ENCODE measurements at regions not wholly inside any gene's neighbourhood (a gene's known extent, or its start where the extent isn't known, plus 50 kb on each side); places are given as distances from the start of the nearest gene placed in this dataset.

DNA sequence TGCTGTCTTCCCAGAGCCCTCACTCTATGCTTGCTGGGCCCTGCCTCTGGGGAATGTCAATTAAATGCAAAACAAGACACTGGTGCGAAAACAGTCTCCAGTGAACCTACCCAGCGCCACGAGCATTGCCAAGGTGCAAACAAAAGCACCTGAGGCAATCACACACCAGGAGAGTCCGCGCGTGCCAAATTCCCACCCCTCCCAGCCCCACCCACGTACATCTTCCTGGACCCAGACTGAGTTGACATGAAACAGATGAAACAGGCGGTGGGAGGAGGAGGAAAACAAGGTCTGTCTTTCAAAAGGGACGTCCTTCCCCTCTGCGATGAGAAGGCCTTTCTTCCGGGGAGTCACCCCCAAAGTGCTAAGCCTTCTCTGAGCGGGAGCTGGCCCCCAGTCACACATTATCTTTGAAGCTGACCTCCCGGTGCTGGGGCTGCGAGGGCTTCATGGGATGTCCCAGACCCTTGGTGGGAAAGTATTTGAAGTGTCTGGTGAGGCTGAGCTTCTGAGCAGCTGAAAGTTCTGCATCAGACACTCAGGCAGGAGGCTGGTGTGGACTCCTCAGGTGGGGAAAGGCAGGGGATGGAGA is 200.4 kb downstream of the AXIN2 start:
- H3K27ac ChIP-seq (ENCODE audit: low read depth in 2 of 2, low read length in 1 of 2) = no peak overlapping the region
- no peaks in the 10 kb centered on the region for H3K9me3 ChIP-seq (ENCODE audit: control insufficient read depth in 2 of 2, insufficient read depth in 1 of 2, low read depth in 1 of 2, low read length in 1 of 2)
- peaks cover 0 to 2% of the 10 kb centered on the region in 2 donors for H3K27me3 ChIP-seq (ENCODE audit: control insufficient read depth in 1 of 2, insufficient read depth in 2 of 2, low read length in 2 of 2)
- no peaks in the 10 kb centered on the region for H3K4me1 ChIP-seq (ENCODE audit: control insufficient read depth in 2 of 2, insufficient read depth in 2 of 2, low read length in 1 of 2)
- 54 to 63% methylated on average over 14 of the region's 14 CpGs for WGBS, 2 donors
- no peak overlapping the region for H3K4me3 ChIP-seq (ENCODE audit: low read depth in 1 of 2, low read length in 2 of 2)
- no peaks in the 10 kb centered on the region for H3K36me3 ChIP-seq (ENCODE audit: control insufficient read depth in 2 of 2, insufficient read depth in 2 of 2, low read length in 1 of 2)

DNA sequence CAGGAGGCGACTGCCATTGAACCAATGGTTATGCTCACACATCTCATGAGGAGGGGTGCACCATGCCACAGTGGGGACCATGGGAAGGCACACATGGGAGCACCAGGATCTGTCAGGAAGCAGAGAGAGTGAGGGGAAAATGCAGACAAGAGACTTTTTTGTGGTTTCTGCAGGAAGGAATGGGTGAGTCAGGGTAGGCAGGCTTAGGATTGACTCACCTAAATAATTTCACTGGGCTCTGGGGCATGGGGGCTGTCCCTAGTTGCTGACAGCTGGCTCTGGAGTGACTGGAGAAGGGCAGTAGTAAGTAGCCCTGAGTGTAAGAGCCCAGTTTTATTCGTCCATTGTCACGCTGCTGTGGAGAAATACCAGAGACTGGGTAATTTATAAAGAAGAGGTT is 202.4 kb downstream of the AXIN2 start:
- WGBS, 2 donors = 76 to 78% methylated on average over 3 of the region's 3 CpGs
- peaks cover 0 to 2% of the 10 kb centered on the region in 2 donors for H3K27me3 ChIP-seq (ENCODE audit: control insufficient read depth in 1 of 2, insufficient read depth in 2 of 2, low read length in 2 of 2)
- no peak overlapping the region for H3K4me3 ChIP-seq (ENCODE audit: low read depth in 1 of 2, low read length in 2 of 2)
- H3K9me3 ChIP-seq (ENCODE audit: control insufficient read depth in 2 of 2, insufficient read depth in 1 of 2, low read depth in 1 of 2, low read length in 1 of 2) = no peaks in the 10 kb centered on the region
- no peak overlapping the region for H3K27ac ChIP-seq (ENCODE audit: low read depth in 2 of 2, low read length in 1 of 2)
- H3K4me1 ChIP-seq (ENCODE audit: control insufficient read depth in 2 of 2, insufficient read depth in 2 of 2, low read length in 1 of 2) = no peaks in the 10 kb centered on the region
- H3K36me3 ChIP-seq (ENCODE audit: control insufficient read depth in 2 of 2, insufficient read depth in 2 of 2, low read length in 1 of 2) = no peaks in the 10 kb centered on the region

DNA sequence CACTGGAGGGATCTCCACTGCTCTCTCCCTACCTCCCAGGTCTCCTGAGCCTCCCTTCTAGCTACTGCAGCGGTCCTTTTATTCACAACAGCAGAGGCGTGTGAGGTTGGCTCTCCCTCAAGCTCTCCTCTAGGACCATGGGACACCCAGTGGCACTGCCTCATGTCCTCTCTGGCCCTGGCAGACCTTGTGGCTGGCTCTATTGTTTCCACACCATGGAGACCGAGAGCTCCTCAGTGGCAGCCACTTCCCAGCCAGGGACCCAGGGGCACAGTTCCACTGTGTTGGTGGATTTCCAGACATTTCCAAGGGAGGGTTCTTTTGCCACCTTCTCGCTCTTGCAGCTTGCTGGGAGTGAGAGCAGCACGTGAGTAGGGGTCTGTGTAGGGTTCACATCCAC is 204.9 kb downstream of the AXIN2 start:
- Histone ChIP-seq H3K36me3 (ENCODE audit: control insufficient read depth in 2 of 2, insufficient read depth in 2 of 2, low read length in 1 of 2) (no peaks in the 10 kb centered on the region), H3K9me3 (ENCODE audit: control insufficient read depth in 2 of 2, insufficient read depth in 1 of 2, low read depth in 1 of 2, low read length in 1 of 2) (no peaks in the 10 kb centered on the region), H3K4me3 (ENCODE audit: low read depth in 1 of 2, low read length in 2 of 2) (no peak overlapping the region), H3K27me3 (ENCODE audit: control insufficient read depth in 1 of 2, insufficient read depth in 2 of 2, low read length in 2 of 2) (no peaks in the 10 kb centered on the region), H3K4me1 (ENCODE audit: control insufficient read depth in 2 of 2, insufficient read depth in 2 of 2, low read length in 1 of 2) (no peaks in the 10 kb centered on the region), H3K27ac (ENCODE audit: low read depth in 2 of 2, low read length in 1 of 2) (no peak overlapping the region)
- WGBS, 2 donors = 78 to 87% methylated on average over 5 of the region's 5 CpGs

DNA sequence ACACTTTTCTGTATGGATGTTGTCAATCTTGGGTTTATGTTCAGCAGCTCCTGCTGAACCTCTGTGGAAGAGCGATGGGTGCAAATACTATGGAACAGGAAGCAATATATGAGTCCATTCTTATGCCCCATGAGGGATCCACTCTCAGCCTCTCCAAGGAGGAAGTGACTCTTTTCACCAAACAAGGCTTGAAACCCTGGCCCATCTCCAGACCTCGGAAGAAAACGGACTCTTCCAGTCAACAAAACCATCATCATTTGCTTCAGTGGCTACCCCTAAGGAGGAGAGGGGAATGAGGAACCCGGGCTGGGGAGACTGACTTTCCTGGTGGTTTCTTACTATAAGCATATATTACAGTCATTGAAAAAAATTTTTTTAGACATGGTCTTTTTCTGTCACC is 206.2 kb downstream of the AXIN2 start:
- H3K27me3 ChIP-seq (ENCODE audit: control insufficient read depth in 1 of 2, insufficient read depth in 2 of 2, low read length in 2 of 2) = no peaks in the 10 kb centered on the region
- H3K4me1 ChIP-seq (ENCODE audit: control insufficient read depth in 2 of 2, insufficient read depth in 2 of 2, low read length in 1 of 2) = no peaks in the 10 kb centered on the region
- no peak overlapping the region for H3K27ac ChIP-seq (ENCODE audit: low read depth in 2 of 2, low read length in 1 of 2)
- WGBS, 2 donors = 62 to 67% methylated on average over 4 of the region's 4 CpGs
- no peak overlapping the region for H3K4me3 ChIP-seq (ENCODE audit: low read depth in 1 of 2, low read length in 2 of 2)
- H3K36me3 ChIP-seq (ENCODE audit: control insufficient read depth in 2 of 2, insufficient read depth in 2 of 2, low read length in 1 of 2) = no peaks in the 10 kb centered on the region
- no peaks in the 10 kb centered on the region for H3K9me3 ChIP-seq (ENCODE audit: control insufficient read depth in 2 of 2, insufficient read depth in 1 of 2, low read depth in 1 of 2, low read length in 1 of 2)

DNA sequence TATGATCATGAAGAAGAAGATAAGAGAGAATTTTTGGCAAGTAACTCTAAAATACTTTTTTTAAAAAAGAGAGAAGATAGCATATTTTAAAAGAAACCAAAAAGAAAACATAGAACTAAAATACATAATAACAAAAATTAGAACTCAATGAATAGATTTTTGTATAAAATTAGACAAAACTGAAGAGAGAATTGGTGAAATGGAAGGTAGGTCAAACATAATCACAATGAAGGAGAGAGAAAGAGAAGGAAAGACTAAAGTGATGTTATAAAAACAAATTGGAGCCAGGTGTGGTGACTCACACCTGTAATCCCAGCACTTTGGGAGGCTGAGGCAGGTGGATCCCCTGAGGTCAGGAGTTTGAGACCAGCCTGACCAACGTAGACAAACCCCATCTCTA is 211.5 kb downstream of the AXIN2 start:
- 71% methylated on average over 1 of the region's 1 CpG for WGBS, 2 donors
- H3K9me3 ChIP-seq (ENCODE audit: control insufficient read depth in 2 of 2, insufficient read depth in 1 of 2, low read depth in 1 of 2, low read length in 1 of 2) = no peaks in the 10 kb centered on the region
- no peak overlapping the region for H3K27ac ChIP-seq (ENCODE audit: low read depth in 2 of 2, low read length in 1 of 2)
- H3K36me3 ChIP-seq (ENCODE audit: control insufficient read depth in 2 of 2, insufficient read depth in 2 of 2, low read length in 1 of 2) = no peaks in the 10 kb centered on the region
- H3K4me1 ChIP-seq (ENCODE audit: control insufficient read depth in 2 of 2, insufficient read depth in 2 of 2, low read length in 1 of 2) = no peaks in the 10 kb centered on the region
- H3K4me3 ChIP-seq (ENCODE audit: low read depth in 1 of 2, low read length in 2 of 2) = no peak overlapping the region
- H3K27me3 ChIP-seq (ENCODE audit: control insufficient read depth in 1 of 2, insufficient read depth in 2 of 2, low read length in 2 of 2) = peaks cover 0 to 2% of the 10 kb centered on the region in 2 donors

DNA sequence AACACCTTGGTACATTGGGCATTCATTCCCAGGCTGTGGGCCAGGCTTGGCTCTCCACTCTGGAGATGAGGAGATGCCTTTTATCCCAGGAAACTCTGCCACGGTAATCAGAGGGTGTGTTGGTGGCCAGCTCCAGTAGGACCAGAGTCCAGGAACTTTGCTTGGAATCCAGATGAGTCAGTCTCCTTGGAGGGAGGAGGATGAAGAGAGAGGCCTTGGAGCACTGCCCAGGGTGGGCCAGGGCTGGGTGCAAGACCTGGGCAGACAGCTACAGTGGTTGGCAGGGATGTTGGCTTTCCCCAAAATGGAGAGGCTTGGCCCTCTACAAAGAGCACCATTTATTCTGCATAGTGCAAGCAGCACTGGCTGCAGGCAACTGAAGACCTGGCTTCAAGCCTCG is 209.0 kb downstream of the RGS9 start:
- H3K36me3 ChIP-seq (ENCODE audit: control insufficient read depth in 2 of 2, insufficient read depth in 2 of 2, low read length in 1 of 2) = no peaks in the 10 kb centered on the region
- 65 to 79% methylated on average over 2 of the region's 2 CpGs for WGBS, 2 donors
- H3K4me3 ChIP-seq (ENCODE audit: low read depth in 1 of 2, low read length in 2 of 2) = no peak overlapping the region
- H3K9me3 ChIP-seq (ENCODE audit: control insufficient read depth in 2 of 2, insufficient read depth in 1 of 2, low read depth in 1 of 2, low read length in 1 of 2) = no peaks in the 10 kb centered on the region
- H3K4me1 ChIP-seq (ENCODE audit: control insufficient read depth in 2 of 2, insufficient read depth in 2 of 2, low read length in 1 of 2) = no peaks in the 10 kb centered on the region
- peaks cover 0 to 2% of the 10 kb centered on the region in 2 donors for H3K27me3 ChIP-seq (ENCODE audit: control insufficient read depth in 1 of 2, insufficient read depth in 2 of 2, low read length in 2 of 2)
- no peak overlapping the region for H3K27ac ChIP-seq (ENCODE audit: low read depth in 2 of 2, low read length in 1 of 2)

DNA sequence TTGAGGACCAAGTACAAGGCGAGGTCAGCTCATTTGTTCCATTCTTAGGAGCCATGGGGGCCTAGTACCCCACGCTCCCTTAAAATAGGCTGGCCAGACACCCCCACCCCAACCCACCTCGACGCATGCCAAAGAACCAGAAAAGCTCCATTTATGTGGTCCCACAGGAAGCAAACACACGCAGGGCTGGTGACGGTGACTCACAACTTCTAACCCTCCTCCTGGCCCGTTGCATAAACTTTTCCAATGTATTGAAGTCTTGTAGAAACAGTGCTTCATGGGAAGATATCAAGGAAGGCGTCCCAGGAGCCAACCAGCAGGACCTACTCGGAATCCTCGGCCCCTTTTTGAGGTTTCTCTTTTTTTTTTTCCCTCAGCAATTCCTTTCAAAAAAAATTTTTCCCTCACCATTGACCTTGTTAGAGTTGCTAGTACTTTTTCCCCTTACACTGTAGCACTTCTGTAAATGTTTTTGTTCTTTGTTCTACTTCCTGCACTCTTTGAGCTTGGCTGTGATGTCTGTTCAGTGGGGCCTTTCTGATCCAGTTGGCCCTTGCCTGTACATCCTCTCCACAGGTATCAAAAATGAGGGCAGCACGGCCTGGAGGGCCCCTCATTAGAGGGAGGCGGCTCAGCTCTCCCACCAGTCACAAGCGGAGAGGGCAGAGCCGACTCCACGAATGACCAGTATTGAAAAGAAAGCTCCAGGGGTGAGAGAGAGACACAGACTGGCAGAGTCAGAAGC is 208.3 kb downstream of the RGS9 start:
- H3K36me3 ChIP-seq (ENCODE audit: control insufficient read depth in 2 of 2, insufficient read depth in 2 of 2, low read length in 1 of 2) = no peaks in the 10 kb centered on the region
- no peak overlapping the region for H3K27ac ChIP-seq (ENCODE audit: low read depth in 2 of 2, low read length in 1 of 2)
- WGBS, 2 donors = 79 to 82% methylated on average over 15 of the region's 15 CpGs
- peaks cover 0 to 2% of the 10 kb centered on the region in 2 donors for H3K27me3 ChIP-seq (ENCODE audit: control insufficient read depth in 1 of 2, insufficient read depth in 2 of 2, low read length in 2 of 2)
- H3K4me3 ChIP-seq (ENCODE audit: low read depth in 1 of 2, low read length in 2 of 2) = no peak overlapping the region
- H3K4me1 ChIP-seq (ENCODE audit: control insufficient read depth in 2 of 2, insufficient read depth in 2 of 2, low read length in 1 of 2) = no peaks in the 10 kb centered on the region
- no peaks in the 10 kb centered on the region for H3K9me3 ChIP-seq (ENCODE audit: control insufficient read depth in 2 of 2, insufficient read depth in 1 of 2, low read depth in 1 of 2, low read length in 1 of 2)

DNA sequence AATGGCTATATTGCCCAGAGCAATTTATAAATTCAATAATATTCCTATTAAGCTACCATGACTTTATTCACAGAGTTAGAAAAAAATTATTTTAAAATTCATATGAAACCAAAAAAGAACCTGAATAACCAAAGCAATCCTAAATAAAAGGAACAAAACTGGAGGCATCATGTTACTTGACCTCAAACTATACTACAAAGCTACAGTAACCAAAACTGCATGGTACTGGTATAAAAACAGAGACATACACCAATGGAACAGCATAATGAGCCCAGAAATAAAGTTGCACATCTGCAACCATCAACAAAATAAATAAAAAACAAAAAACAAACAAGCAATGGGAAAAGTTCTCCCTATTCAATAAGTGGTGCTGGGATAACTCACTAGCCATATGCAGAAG is 203.2 kb downstream of the RGS9 start:
- Histone ChIP-seq H3K27me3 (ENCODE audit: control insufficient read depth in 1 of 2, insufficient read depth in 2 of 2, low read length in 2 of 2) (no peaks in the 10 kb centered on the region), H3K9me3 (ENCODE audit: control insufficient read depth in 2 of 2, insufficient read depth in 1 of 2, low read depth in 1 of 2, low read length in 1 of 2) (no peaks in the 10 kb centered on the region), H3K4me1 (ENCODE audit: control insufficient read depth in 2 of 2, insufficient read depth in 2 of 2, low read length in 1 of 2) (no peaks in the 10 kb centered on the region), H3K27ac (ENCODE audit: low read depth in 2 of 2, low read length in 1 of 2) (no peak overlapping the region), H3K36me3 (ENCODE audit: control insufficient read depth in 2 of 2, insufficient read depth in 2 of 2, low read length in 1 of 2) (no peaks in the 10 kb centered on the region), H3K4me3 (ENCODE audit: low read depth in 1 of 2, low read length in 2 of 2) (no peak overlapping the region)

DNA sequence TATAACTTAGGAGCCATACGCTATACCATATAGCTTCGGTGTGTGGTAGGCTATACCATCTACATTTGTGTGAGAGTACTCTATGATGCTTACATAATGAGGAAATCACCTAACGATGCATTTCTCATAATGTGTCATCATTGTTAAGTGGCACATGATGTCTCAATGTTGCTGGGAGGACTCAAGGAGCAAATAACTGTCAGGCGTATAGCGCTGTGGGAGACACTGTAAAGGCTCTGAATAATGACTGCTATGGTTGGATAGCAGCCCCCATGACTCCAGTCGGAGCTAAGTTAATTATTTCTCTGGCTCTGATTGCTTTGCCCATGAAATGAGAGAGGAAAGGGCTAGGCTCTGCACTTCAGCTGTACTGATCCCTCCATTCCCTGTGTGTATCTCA is 197.2 kb downstream of the RGS9 start:
- no peaks in the 10 kb centered on the region for H3K27me3 ChIP-seq (ENCODE audit: control insufficient read depth in 1 of 2, insufficient read depth in 2 of 2, low read length in 2 of 2)
- no peaks in the 10 kb centered on the region for H3K9me3 ChIP-seq (ENCODE audit: control insufficient read depth in 2 of 2, insufficient read depth in 1 of 2, low read depth in 1 of 2, low read length in 1 of 2)
- no peak overlapping the region for H3K4me3 ChIP-seq (ENCODE audit: low read depth in 1 of 2, low read length in 2 of 2)
- no peaks in the 10 kb centered on the region for H3K4me1 ChIP-seq (ENCODE audit: control insufficient read depth in 2 of 2, insufficient read depth in 2 of 2, low read length in 1 of 2)
- H3K36me3 ChIP-seq (ENCODE audit: control insufficient read depth in 2 of 2, insufficient read depth in 2 of 2, low read length in 1 of 2) = no peaks in the 10 kb centered on the region
- WGBS, 2 donors = 87 to 91% methylated on average over 6 of the region's 6 CpGs
- H3K27ac ChIP-seq (ENCODE audit: low read depth in 2 of 2, low read length in 1 of 2) = no peak overlapping the region

DNA sequence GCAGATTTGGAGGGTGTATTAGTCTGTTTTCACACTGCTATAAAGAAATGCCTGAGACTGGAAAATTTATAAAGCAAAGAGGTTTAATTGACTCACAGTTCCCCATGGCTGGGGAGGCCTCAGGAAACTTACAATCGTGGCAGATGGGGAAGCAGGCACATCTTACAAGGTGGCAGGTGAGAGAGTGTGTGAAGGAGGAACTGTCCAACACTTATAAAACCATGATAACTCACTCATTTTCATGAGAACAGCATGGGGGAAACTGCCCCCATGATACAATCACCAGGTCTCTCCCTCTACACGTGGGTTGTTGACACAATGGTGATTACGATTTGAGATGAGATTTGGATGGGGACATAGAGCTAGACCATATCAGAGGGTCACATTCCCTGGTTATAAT is 195.6 kb downstream of the RGS9 start:
- no peaks in the 10 kb centered on the region for H3K36me3 ChIP-seq (ENCODE audit: control insufficient read depth in 2 of 2, insufficient read depth in 2 of 2, low read length in 1 of 2)
- no peak overlapping the region for H3K27ac ChIP-seq (ENCODE audit: low read depth in 2 of 2, low read length in 1 of 2)
- H3K4me3 ChIP-seq (ENCODE audit: low read depth in 1 of 2, low read length in 2 of 2) = no peak overlapping the region
- H3K4me1 ChIP-seq (ENCODE audit: control insufficient read depth in 2 of 2, insufficient read depth in 2 of 2, low read length in 1 of 2) = no peaks in the 10 kb centered on the region
- no peaks in the 10 kb centered on the region for H3K9me3 ChIP-seq (ENCODE audit: control insufficient read depth in 2 of 2, insufficient read depth in 1 of 2, low read depth in 1 of 2, low read length in 1 of 2)
- WGBS, 2 donors = 62 to 78% methylated on average over 3 of the region's 3 CpGs
- H3K27me3 ChIP-seq (ENCODE audit: control insufficient read depth in 1 of 2, insufficient read depth in 2 of 2, low read length in 2 of 2) = no peaks in the 10 kb centered on the region

Data from esophagus (tissue), 2 donors.